ENCODE measurements at regions not wholly inside any gene's neighbourhood (a gene's known extent, or its start where the extent isn't known, plus 50 kb on each side); places are given as distances from the start of the nearest gene placed in this dataset.

DNA sequence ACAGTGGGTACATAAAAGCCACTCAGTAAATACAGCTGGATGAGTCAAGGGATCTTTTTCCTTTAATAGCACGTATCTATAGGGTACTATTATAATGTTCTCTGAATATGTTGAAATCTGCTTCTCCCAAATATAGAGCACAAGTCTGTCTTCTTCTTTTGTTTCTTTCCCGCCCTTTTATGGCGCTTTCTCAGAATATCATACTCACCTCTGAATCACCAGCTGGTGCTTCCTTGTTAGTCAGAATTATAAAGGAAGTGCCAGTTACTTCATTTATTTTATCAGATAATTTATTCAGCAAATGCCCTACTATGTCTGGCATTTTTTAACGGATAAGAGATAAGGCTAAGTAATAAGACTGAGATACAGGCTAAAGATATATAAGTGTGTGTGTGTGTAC, 772.9 kb downstream of the SORCS3 start:
- H3K4me3 ChIP-seq (ENCODE audit: low read length), result no peak overlapping the region
- no peaks in the 10 kb centered on the region for H3K27me3 ChIP-seq (ENCODE audit: control insufficient read depth in 1 of 2, insufficient read depth in 2 of 2, low read length in 2 of 2)
- no peak for ATAC-seq (ENCODE audit: poor library complexity)
- Mint-ChIP-seq H3K9me3 (peaks cover 6% of the 10 kb centered on the region), H3K27me3 (no peaks in the 10 kb centered on the region), H3K4me1 (ENCODE audit: low read depth) (no peaks in the 10 kb centered on the region), H3K4me3 (no peak overlapping the region), H3K36me3 (ENCODE audit: low read depth) (no peaks in the 10 kb centered on the region), H3K27ac (no peak overlapping the region)
- ChIA-PET CTCF (no interaction called here), POLR2A (no interaction called here)
- no peak for DNase-seq
- H3K27ac ChIP-seq (ENCODE audit: low read depth in 1 of 2, low read length in 2 of 2), result no peak overlapping the region
- no peaks in the 10 kb centered on the region for H3K36me3 ChIP-seq (ENCODE audit: insufficient read depth, low read length)
- H3K9me3 ChIP-seq (ENCODE audit: control insufficient read depth in 1 of 2, insufficient read depth in 1 of 2, low read length in 2 of 2), result peaks cover 0 to 3% of the 10 kb centered on the region in 2 experiments
- intact Hi-C loops (cut with DNase I, micrococcal nuclease), result no loop called here
- TF ChIP-seq CTCF (IDR thresholded peaks at IDR 0.05), result no peak
- no peaks in the 10 kb centered on the region for H3K4me1 ChIP-seq (ENCODE audit: insufficient read depth, low read length)

DNA sequence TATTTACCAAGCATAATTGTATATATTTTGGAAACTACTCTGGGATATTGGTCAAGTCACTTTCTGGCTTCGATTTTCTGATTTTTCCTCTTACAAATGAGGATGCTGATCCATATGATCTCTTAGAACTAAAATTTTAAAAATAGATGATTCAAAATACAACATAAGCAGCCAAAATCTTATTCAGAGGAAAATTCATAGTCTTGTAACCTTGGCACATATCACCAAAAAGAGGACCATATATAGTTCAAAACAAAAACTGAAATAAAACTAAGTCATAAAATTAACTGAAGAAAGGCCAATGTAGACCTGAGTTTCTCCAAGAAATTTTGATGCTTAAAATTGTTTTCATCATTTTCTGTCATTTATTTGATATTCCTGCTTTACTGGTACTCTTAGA, 768.3 kb downstream of the SORCS3 start:
- TF ChIP-seq CTCF (IDR thresholded peaks at IDR 0.05), result no peak
- Histone ChIP-seq H3K27ac (ENCODE audit: low read depth in 1 of 2, low read length in 2 of 2) (no peak overlapping the region), H3K9me3 (ENCODE audit: control insufficient read depth in 1 of 2, insufficient read depth in 1 of 2, low read length in 2 of 2) (peaks cover 0 to 3% of the 10 kb centered on the region in 2 experiments), H3K4me1 (ENCODE audit: insufficient read depth, low read length) (no peaks in the 10 kb centered on the region), H3K4me3 (ENCODE audit: low read length) (no peak overlapping the region), H3K36me3 (ENCODE audit: insufficient read depth, low read length) (no peaks in the 10 kb centered on the region), H3K27me3 (ENCODE audit: control insufficient read depth in 1 of 2, insufficient read depth in 2 of 2, low read length in 2 of 2) (no peaks in the 10 kb centered on the region)
- H3K36me3 Mint-ChIP-seq (ENCODE audit: low read depth), result no peaks in the 10 kb centered on the region
- no peaks in the 10 kb centered on the region for H3K4me1 Mint-ChIP-seq (ENCODE audit: low read depth)
- ATAC-seq (ENCODE audit: poor library complexity), result no peak
- no peak overlapping the region for H3K27ac Mint-ChIP-seq
- no peaks in the 10 kb centered on the region for H3K27me3 Mint-ChIP-seq
- POLR2A ChIA-PET, result no interaction called here
- intact Hi-C loops (cut with DNase I, micrococcal nuclease), result no loop called here
- DNase-seq, result no peak
- H3K4me3 Mint-ChIP-seq, result no peak overlapping the region
- peaks cover 7% of the 10 kb centered on the region for H3K9me3 Mint-ChIP-seq
- CTCF ChIA-PET, result no interaction called here

DNA sequence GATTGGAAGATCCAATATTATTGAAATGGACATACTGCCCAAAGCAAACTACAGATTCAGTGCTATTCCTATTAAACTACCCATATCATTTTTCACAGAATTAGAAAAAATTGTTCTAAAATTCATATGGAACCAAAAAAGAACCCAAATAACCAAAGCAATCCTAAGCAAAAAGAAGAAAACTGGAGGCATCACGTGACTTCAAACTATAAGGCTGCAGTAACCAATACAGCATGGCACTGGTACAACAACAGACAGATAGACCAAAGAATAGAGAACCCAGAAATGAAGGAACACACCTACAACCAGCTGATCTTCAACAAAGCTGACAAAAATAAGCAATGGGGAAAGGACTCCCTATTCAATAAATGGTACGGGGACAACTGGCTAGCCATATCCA, 765.4 kb downstream of the SORCS3 start:
- H3K4me3 Mint-ChIP-seq, result no peak overlapping the region
- H3K4me3 ChIP-seq (ENCODE audit: low read length), result no peak overlapping the region
- no peaks in the 10 kb centered on the region for H3K27me3 Mint-ChIP-seq
- no peaks in the 10 kb centered on the region for H3K36me3 Mint-ChIP-seq (ENCODE audit: low read depth)
- CTCF ChIA-PET, result no interaction called here
- H3K27me3 ChIP-seq (ENCODE audit: control insufficient read depth in 1 of 2, insufficient read depth in 2 of 2, low read length in 2 of 2), result no peaks in the 10 kb centered on the region
- H3K9me3 Mint-ChIP-seq, result peaks cover 13% of the 10 kb centered on the region
- POLR2A ChIA-PET, result no interaction called here
- no peak for TF ChIP-seq CTCF (IDR thresholded peaks at IDR 0.05)
- DNase-seq (no peak), ATAC-seq (ENCODE audit: poor library complexity) (no peak)
- peaks cover 0 to 3% of the 10 kb centered on the region in 2 experiments for H3K9me3 ChIP-seq (ENCODE audit: control insufficient read depth in 1 of 2, insufficient read depth in 1 of 2, low read length in 2 of 2)
- no peak overlapping the region for H3K27ac Mint-ChIP-seq
- no peaks in the 10 kb centered on the region for H3K4me1 Mint-ChIP-seq (ENCODE audit: low read depth)
- H3K4me1 ChIP-seq (ENCODE audit: insufficient read depth, low read length), result no peaks in the 10 kb centered on the region
- no peaks in the 10 kb centered on the region for H3K36me3 ChIP-seq (ENCODE audit: insufficient read depth, low read length)
- no peak overlapping the region for H3K27ac ChIP-seq (ENCODE audit: low read depth in 1 of 2, low read length in 2 of 2)
- intact Hi-C loops (cut with DNase I, micrococcal nuclease), result no loop called here
